ENCODE measurements at regions not wholly inside any gene's neighbourhood (a gene's known extent, or its start where the extent isn't known, plus 50 kb on each side); places are given as distances from the start of the nearest gene placed in this dataset.
"Not testable (repeated sequence)": the region's sequence is repeated elsewhere in the genome, so short reads cannot be mapped to it uniquely, and the experiment has no call there.

DNA sequence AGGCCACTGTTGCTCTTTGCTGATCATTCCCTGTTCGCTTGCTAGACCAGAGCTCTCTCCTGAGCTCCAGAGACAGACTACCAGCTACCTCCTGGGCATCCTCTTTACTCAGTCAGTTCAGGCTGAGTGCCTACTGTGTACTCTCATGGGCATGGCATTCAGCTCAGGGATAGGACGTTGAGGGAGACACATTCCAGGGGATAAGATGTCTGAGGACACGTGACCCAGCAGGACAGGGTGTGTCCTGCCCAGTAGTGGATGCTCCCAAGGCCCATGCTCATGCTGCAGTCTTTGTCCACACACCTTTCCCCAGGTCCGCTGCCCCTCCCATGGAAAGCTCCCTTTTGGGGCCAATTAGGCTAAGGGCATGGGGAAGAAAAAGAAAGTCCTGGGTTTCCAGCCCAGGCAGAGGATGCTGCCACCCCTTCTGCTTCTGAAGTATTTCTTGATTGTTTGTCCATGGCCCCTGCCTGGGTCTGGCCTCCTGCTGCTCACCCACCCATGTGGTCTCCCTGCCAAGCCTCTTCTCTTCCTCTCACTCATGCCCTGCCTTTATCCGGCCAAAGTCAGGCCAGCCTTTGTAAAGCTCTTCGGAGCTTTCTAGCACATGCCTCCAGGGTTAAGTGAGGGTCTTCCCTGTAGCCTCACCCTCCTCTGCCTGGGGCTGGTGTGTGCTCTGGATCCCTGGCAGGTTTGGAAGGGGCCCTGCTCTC is 60.5 kb upstream of the PITX1 start:
- no peak overlapping the region for H3K27ac ChIP-seq
- no peaks in the 10 kb centered on the region for H3K4me1 ChIP-seq (replicated peaks)
- peaks cover 16% of the 10 kb centered on the region for H3K27me3 ChIP-seq (replicated peaks)
- no peaks in the 10 kb centered on the region; the same call in 1 of the 2 replicates for H3K9me3 ChIP-seq (replicated peaks)
- no peak for DNase-seq (ENCODE audit: low read depth in 1 of 2, low spot score in 2 of 2)
- no peak overlapping the region for H3K4me3 ChIP-seq
- no peaks in the 10 kb centered on the region for H3K36me3 ChIP-seq

DNA sequence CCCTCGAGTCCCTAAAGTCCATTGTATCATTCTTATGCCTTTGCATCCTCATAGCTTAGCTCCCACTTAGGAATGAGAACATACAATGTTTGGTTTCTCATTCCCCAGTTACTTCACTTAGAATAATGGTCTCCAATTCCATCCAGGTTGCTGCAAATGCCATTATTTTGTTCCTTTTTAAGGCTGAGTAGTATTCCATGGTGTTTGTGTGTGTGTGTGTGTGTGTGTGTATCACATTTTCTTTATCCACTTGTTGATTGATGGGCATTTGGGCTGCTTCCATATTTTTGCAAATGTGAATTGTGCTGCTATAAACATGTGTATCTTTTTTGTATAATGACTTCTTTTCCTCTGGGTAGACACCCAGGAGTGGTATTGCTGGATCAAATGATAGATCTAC is 59.5 kb upstream of the PITX1 start:
- H3K4me1 ChIP-seq (replicated peaks); H3K27ac ChIP-seq; DNase-seq (ENCODE audit: low read depth in 1 of 2, low spot score in 2 of 2); H3K9me3 ChIP-seq (replicated peaks); H3K4me3 ChIP-seq; H3K36me3 ChIP-seq: not testable (repeated sequence)
- peaks cover 10% of the 10 kb centered on the region for H3K27me3 ChIP-seq (replicated peaks)

DNA sequence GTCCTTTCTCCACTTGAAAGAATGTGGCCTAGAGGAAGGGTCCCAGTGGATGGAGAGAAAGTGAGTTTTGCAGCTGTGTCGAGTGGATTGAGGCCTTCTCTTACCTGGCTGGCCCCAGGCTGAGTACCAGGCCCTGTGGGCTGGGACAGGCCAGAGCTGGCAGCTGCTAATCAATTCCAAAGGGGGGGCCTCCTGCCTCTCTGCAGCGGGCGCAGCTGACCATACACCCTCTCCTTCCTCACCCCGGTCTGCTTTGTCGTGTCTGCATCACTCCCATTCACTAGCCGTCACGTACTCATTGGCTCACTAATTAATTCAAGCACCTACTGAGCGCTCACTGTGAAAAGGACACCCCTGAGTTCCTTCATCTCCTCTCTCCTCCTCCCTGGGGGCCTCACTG is 58.4 kb upstream of the PITX1 start:
- H3K9me3 ChIP-seq (replicated peaks) = no peaks in the 10 kb centered on the region; the same call in 1 of the 2 replicates

DNA sequence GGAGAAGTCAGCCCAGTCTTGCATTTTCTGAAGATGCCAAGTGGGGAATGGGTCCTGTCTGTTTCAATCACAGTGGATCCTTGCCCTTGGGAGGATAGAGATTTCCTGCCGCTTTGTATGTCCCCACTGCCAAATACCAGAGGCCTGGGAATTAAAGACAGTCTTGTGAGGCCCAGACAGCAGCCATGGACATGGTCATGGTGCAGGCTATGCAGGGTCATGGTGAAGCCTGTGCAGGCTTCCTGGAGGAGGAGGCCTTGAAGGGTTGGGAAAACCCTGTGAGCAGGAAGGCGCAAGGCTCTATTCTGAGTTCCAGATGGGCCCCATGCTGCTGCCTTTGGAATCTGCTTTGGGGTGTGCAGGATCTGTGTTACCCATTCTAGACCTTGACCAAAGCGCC is 57.3 kb upstream of the PITX1 start:
- Histone ChIP-seq H3K4me1 (replicated peaks) (no peaks in the 10 kb centered on the region), H3K9me3 (replicated peaks) (no peaks in the 10 kb centered on the region; the same call in 1 of the 2 replicates), H3K4me3 (no peak overlapping the region), H3K27ac (no peak overlapping the region), H3K27me3 (replicated peaks) (no peaks in the 10 kb centered on the region), H3K36me3 (no peaks in the 10 kb centered on the region)
- no peak for DNase-seq (ENCODE audit: low read depth in 1 of 2, low spot score in 2 of 2)

More for the DNA sequence above, 58.4 kb upstream of the PITX1 start:
- DNase-seq (ENCODE audit: low read depth in 1 of 2, low spot score in 2 of 2) = no peak
- Histone ChIP-seq H3K27me3 (replicated peaks) (0 out of 2 replicates have a peak, but pooled peaks cover 4% of the 10 kb centered on the region), H3K4me3 (no peak overlapping the region), H3K4me1 (replicated peaks) (no peaks in the 10 kb centered on the region), H3K27ac (no peak overlapping the region), H3K36me3 (no peaks in the 10 kb centered on the region)

DNA sequence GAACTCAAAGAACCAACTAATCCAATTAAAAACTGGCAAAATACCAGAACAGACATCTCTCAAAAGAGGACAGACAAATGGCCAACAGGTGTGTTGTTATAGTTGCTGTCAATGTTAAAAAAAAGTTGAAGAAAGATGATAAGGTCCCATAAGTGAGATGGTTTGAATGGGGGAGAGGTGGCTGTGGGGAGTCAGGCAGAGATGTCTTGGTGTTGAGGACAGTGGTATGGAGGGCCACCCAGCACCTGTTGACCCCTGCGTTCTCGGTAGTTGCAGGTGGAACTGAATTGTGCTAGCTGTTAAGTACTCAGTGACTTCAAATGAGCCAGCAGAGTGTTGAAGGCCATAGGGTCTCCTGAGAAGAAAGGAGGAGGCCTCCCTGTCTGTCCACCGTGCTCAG is 55.9 kb upstream of the PITX1 start:
- Histone ChIP-seq H3K27ac (no peak overlapping the region), H3K4me3 (no peak overlapping the region), H3K4me1 (replicated peaks) (no peaks in the 10 kb centered on the region), H3K27me3 (replicated peaks) (no peaks in the 10 kb centered on the region), H3K36me3 (no peaks in the 10 kb centered on the region), H3K9me3 (replicated peaks) (no peaks in the 10 kb centered on the region)
- no peak for DNase-seq (ENCODE audit: low read depth in 1 of 2, low spot score in 2 of 2)

DNA sequence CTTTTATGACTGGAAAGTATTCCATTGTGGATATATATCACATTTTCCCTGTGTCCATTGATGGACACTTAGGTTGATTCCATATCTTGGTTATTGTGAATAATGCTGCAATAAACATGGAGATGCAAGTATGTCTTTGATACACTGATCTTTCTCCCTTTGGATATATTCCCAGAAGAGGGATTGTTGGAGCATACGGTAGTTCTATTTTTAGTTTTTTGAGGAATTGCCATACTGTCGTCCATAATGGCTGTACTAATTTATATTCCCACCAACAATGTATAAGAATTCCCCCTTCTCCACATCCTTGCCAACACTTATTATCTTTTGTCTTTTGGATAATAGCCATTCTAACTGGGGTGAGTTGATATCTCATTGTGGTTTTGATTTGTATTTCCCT is 54.9 kb upstream of the PITX1 start:
- H3K27ac ChIP-seq = no peak overlapping the region
- no peaks in the 10 kb centered on the region for H3K36me3 ChIP-seq
- no peaks in the 10 kb centered on the region for H3K4me1 ChIP-seq (replicated peaks)
- H3K27me3 ChIP-seq (replicated peaks) = no peaks in the 10 kb centered on the region
- DNase-seq (ENCODE audit: low read depth in 1 of 2, low spot score in 2 of 2) = no peak
- no peaks in the 10 kb centered on the region for H3K9me3 ChIP-seq (replicated peaks)
- H3K4me3 ChIP-seq = no peak overlapping the region

DNA sequence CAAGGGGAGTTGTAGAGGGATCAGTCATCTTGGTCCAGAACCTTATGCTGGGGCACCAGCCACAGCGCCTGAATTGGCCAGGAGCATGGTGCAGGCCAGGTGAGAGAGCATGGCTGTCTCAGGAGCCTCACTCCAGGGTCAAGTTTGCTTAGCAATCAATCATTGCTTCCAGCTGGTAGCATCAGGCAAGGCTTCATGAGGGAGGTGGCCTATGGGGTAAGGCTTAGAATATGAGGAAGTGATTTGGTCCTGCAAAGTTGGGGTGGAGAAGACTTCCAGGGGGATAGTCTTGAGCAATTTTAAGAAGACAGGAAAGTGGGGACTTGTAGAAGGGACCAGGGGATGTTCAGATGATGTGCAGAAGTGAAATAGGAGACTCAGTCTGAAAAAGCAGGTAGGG is 53.9 kb upstream of the PITX1 start:
- no peak for DNase-seq (ENCODE audit: low read depth in 1 of 2, low spot score in 2 of 2)
- Histone ChIP-seq H3K4me1 (replicated peaks) (no peaks in the 10 kb centered on the region), H3K4me3 (no peak overlapping the region)

DNA sequence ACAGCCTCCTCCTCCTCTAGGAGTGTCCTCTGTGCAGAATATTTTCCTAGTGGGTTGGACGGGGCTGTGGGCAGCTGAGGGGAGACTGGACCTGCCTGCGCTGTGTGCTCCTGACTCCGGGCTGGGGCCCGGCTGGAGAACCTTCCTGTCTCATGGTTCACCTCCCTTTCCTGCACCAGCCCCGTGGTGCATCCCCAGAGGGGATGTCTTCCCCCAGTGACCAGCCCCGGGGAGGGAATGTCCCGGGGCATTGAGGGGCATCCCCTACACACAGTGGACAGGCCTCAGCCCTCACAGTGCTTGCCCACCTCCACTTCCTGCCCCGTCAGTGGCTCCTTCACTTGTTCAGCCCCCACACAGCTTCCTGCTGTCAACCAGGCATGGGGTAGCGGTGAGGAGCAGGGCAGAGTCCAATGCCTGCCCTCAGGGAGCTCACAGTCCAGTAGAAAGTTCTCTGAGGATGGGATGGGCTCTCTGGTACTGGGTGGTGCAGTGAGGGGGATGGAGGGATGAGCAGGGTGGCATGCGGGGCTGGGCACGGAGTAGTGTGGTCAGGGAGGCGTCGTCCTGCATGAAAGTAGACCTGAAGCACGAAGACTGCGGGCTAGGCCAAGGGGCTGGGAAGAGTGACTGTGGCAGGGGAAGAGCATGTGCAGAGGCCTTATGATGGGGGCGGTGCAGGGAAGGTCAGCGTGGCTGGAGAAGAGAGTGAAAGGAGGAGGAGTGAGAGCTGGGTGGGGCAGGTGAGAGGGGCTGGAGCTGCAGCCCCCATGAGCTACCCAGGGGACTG is 52.1 kb upstream of the PITX1 start:
- Histone ChIP-seq H3K27ac (no peak overlapping the region), H3K4me3 (no peak overlapping the region), H3K27me3 (replicated peaks) (no peaks in the 10 kb centered on the region), H3K4me1 (replicated peaks) (no peaks in the 10 kb centered on the region), H3K9me3 (replicated peaks) (peaks cover 2% of the 10 kb centered on the region; the same call in 1 of the 2 replicates), H3K36me3 (no peaks in the 10 kb centered on the region)
- no peak for DNase-seq (ENCODE audit: low read depth in 1 of 2, low spot score in 2 of 2)

More for the DNA sequence above, 53.9 kb upstream of the PITX1 start:
- no peak overlapping the region for H3K27ac ChIP-seq
- H3K9me3 ChIP-seq (replicated peaks) = no peaks in the 10 kb centered on the region
- H3K27me3 ChIP-seq (replicated peaks) = no peaks in the 10 kb centered on the region
- no peaks in the 10 kb centered on the region for H3K36me3 ChIP-seq

DNA sequence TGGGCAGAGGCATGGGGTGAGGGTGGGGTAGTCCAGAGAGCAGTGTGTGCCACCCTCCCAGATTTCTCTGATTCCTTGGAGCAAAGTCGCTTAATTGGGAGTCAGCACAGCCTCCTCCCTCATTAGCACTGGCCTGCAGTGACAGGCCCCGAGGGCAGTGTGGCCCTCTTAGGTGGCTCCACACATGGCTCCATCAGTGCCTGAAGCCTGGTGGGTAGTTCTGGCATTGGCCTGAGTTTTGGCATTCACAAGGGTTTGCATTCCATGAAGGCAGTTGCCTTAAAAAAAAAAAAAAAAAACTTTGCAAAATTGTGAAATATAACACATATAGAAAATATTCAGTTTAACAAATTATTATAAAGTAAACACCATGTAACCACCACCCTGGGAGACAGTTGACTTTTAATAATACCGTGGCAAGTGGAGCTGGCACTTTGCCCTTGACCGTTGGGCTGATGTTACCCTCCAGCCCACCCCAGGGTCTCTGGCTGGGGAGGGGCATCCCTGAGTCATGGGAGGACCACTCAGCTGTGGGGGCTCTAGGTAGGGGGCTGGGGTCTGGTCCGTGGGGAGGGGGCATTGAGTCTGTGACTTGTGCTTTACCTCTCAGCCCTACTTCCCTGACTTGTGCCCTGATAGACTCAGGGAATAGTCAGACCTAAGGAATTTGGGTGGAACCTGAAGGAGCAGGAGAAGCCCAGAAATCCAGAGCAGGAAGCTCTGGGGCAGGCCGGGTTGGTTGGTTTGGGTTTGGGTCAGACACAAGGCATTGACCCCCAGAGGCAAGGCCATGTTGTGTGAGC is 51.3 kb upstream of the PITX1 start:
- Histone ChIP-seq H3K9me3 (replicated peaks) (peaks cover 2% of the 10 kb centered on the region; the same call in 1 of the 2 replicates), H3K27me3 (replicated peaks) (no peaks in the 10 kb centered on the region), H3K36me3 (no peaks in the 10 kb centered on the region), H3K4me1 (replicated peaks) (no peaks in the 10 kb centered on the region), H3K4me3 (no peak overlapping the region), H3K27ac (no peak overlapping the region)
- DNase-seq (ENCODE audit: low read depth in 1 of 2, low spot score in 2 of 2) = no peak

Data from SJSA1 (cell line).